IMR-90 (cell line): ENCODE measurements at regions not wholly inside any gene's neighbourhood (a gene's known extent, or its start where the extent isn't known, plus 50 kb on each side); places are given as distances from the start of the nearest gene placed in this dataset.

ENCODE experiments used
- BHLHE40 ChIP-seq: fragments of 150-350 bp; IDR thresholded peaks from 2 replicates; pipeline ENCODE4 v1.6.1; 2016; ENCODE audit warnings: mild to moderate bottlenecking, low read depth, low read length
- CEBPB ChIP-seq: IDR thresholded peaks from 2 replicates; pipeline ENCODE4 v1.6.1; 2012; ENCODE audit warnings: low read depth, low read length, improper control_type of control experiment
- ELK1 ChIP-seq: fragments of 150-350 bp; IDR thresholded peaks from 2 replicates; pipeline ENCODE4 v1.6.1; 2016; ENCODE audit warnings: low read depth, mild to moderate bottlenecking, low read length, moderate library complexity, borderline replicate concordance
- FOS ChIP-seq: fragments of 150-350 bp; IDR thresholded peaks from 2 replicates; pipeline ENCODE4 v1.6.1; 2016; ENCODE audit warnings: low read depth, low read length
- MAZ ChIP-seq: IDR thresholded peaks from 2 replicates; pipeline ENCODE4 v1.6.1; 2012; ENCODE audit warnings: low read depth, mild to moderate bottlenecking, low read length, improper control_type of control experiment, moderate library complexity, borderline replicate concordance
- POLR2A ChIP-seq: IDR thresholded peaks from 2 replicates; pipeline ENCODE4 v1.6.1; 2012; ENCODE audit warnings: mild to moderate bottlenecking, low read depth, low read length
- RAD21 ChIP-seq: IDR thresholded peaks from 2 replicates; pipeline ENCODE4 v1.6.1; 2012; ENCODE audit warnings: low read length, improper control_type of control experiment
- RCOR1 ChIP-seq: IDR thresholded peaks from 2 replicates; pipeline ENCODE4 v1.6.1; 2012; ENCODE audit warnings: mild to moderate bottlenecking, low read length, improper control_type of control experiment; ENCODE audit not compliant: insufficient replicate concordance
- RFX5 ChIP-seq: IDR thresholded peaks from 2 replicates; pipeline ENCODE4 v1.8.0; 2012; ENCODE audit warnings: low read depth, mild to moderate bottlenecking, low read length, moderate library complexity
- TF ChIP-seq, protein P1 (sequence below): conservative IDR thresholded peaks from 2 replicates; pipeline ENCODE4 v1.5.1; 2012; ENCODE audit warnings: mild to moderate bottlenecking, low read depth, low read length, improper control_type of control experiment
- TF ChIP-seq, protein P2 (sequence below): fragments of 150-350 bp; IDR thresholded peaks from 2 replicates; pipeline ENCODE4 v1.6.1; 2017; ENCODE audit warnings: mild to moderate bottlenecking, antibody characterized with exemption, low read length, low read depth

GRCh38 chr2:58609326-58609725 lies 368.2 kb upstream of the FANCL start:
- TF ChIP-seq, protein P1, sequence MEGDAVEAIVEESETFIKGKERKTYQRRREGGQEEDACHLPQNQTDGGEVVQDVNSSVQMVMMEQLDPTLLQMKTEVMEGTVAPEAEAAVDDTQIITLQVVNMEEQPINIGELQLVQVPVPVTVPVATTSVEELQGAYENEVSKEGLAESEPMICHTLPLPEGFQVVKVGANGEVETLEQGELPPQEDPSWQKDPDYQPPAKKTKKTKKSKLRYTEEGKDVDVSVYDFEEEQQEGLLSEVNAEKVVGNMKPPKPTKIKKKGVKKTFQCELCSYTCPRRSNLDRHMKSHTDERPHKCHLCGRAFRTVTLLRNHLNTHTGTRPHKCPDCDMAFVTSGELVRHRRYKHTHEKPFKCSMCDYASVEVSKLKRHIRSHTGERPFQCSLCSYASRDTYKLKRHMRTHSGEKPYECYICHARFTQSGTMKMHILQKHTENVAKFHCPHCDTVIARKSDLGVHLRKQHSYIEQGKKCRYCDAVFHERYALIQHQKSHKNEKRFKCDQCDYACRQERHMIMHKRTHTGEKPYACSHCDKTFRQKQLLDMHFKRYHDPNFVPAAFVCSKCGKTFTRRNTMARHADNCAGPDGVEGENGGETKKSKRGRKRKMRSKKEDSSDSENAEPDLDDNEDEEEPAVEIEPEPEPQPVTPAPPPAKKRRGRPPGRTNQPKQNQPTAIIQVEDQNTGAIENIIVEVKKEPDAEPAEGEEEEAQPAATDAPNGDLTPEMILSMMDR = no peak
- TF ChIP-seq POLR2A = no peak
- TF ChIP-seq MAZ = no peak
- no peak for TF ChIP-seq RCOR1
- no peak for TF ChIP-seq ELK1
- no peak for TF ChIP-seq BHLHE40
- TF ChIP-seq CEBPB = no peak
- TF ChIP-seq RFX5 = no peak
- no peak for TF ChIP-seq RAD21
- TF ChIP-seq, protein P2, sequence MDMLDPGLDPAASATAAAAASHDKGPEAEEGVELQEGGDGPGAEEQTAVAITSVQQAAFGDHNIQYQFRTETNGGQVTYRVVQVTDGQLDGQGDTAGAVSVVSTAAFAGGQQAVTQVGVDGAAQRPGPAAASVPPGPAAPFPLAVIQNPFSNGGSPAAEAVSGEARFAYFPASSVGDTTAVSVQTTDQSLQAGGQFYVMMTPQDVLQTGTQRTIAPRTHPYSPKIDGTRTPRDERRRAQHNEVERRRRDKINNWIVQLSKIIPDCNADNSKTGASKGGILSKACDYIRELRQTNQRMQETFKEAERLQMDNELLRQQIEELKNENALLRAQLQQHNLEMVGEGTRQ = no peak
- no peak for TF ChIP-seq FOS
